Dendritic cell treated with granulocyte-macrophage colony-stimulating factor and Interleukin-4, amounts not matched to agents 40 ng/mL and 50 ng/mL, for 4 days (primary cell): ENCODE measurements at regions not wholly inside any gene's neighbourhood (a gene's known extent, or its start where the extent isn't known, plus 50 kb on each side); places are given as distances from the start of the nearest gene placed in this dataset.
"Not testable (repeated sequence)": the region's sequence is repeated elsewhere in the genome, so short reads cannot be mapped to it uniquely, and the experiment has no call there.

ENCODE experiments used
- H3K27ac Mint-ChIP-seq: one replicate; pipeline ENCODE4 v1.8.0; 2022; ENCODE audit warnings: mild to moderate bottlenecking, mixed read lengths
- H3K27me3 Mint-ChIP-seq: one replicate; pipeline ENCODE4 v1.8.0; 2022; ENCODE audit warnings: mild to moderate bottlenecking, mixed read lengths
- H3K36me3 Mint-ChIP-seq: one replicate; pipeline ENCODE4 v1.8.0; 2022; ENCODE audit warnings: low read depth, mixed read lengths
- H3K4me1 Mint-ChIP-seq: one replicate; pipeline ENCODE4 v1.8.0; 2022; ENCODE audit warnings: low read depth, mixed read lengths
- H3K4me3 Mint-ChIP-seq: one replicate; pipeline ENCODE4 v1.8.0; 2022; ENCODE audit warnings: mild to moderate bottlenecking, moderate library complexity, mixed read lengths
- H3K9me3 Mint-ChIP-seq: one replicate; pipeline ENCODE4 v1.8.0; 2022; ENCODE audit warnings: mixed read lengths
- intact Hi-C: fragments of 100-400 bp; cut with micrococcal nuclease; formaldehyde crosslinking; loops from one replicate; pipeline ENCODE4 v1.15.0; 2022

GRCh38 chr12:127781336-127781735 lies 485.6 kb upstream of the TMEM132C start:
- no peak overlapping the region for H3K27ac Mint-ChIP-seq
- no peaks in the 10 kb centered on the region for H3K9me3 Mint-ChIP-seq
- H3K4me1 Mint-ChIP-seq = no peaks in the 10 kb centered on the region
- H3K27me3 Mint-ChIP-seq = no peaks in the 10 kb centered on the region
- no peaks in the 10 kb centered on the region for H3K36me3 Mint-ChIP-seq
- intact Hi-C loops = no loop called here
- H3K4me3 Mint-ChIP-seq = no peak overlapping the region

GRCh38 chr12:127785540-127785939 lies 481.4 kb upstream of the TMEM132C start:
- intact Hi-C loops = no loop called here
- no peaks in the 10 kb centered on the region for H3K9me3 Mint-ChIP-seq
- H3K4me1 Mint-ChIP-seq = no peaks in the 10 kb centered on the region
- no peak overlapping the region for H3K4me3 Mint-ChIP-seq
- no peaks in the 10 kb centered on the region for H3K27me3 Mint-ChIP-seq
- no peaks in the 10 kb centered on the region for H3K36me3 Mint-ChIP-seq
- H3K27ac Mint-ChIP-seq = no peak overlapping the region

GRCh38 chr12:127785986-127786590 lies 480.9 kb upstream of the TMEM132C start:
- Mint-ChIP-seq H3K4me3 (no peak overlapping the region), H3K36me3 (no peaks in the 10 kb centered on the region), H3K27ac (no peak overlapping the region), H3K4me1 (no peaks in the 10 kb centered on the region), H3K9me3 (no peaks in the 10 kb centered on the region), H3K27me3 (no peaks in the 10 kb centered on the region)
- intact Hi-C loops = no loop called here

GRCh38 chr12:127787544-127787943 lies 479.4 kb upstream of the TMEM132C start:
- Mint-ChIP-seq H3K36me3 (no peaks in the 10 kb centered on the region), H3K27ac (no peak overlapping the region), H3K9me3 (no peaks in the 10 kb centered on the region), H3K4me1 (no peaks in the 10 kb centered on the region), H3K4me3 (no peak overlapping the region), H3K27me3 (no peaks in the 10 kb centered on the region)
- intact Hi-C loops = no loop called here

GRCh38 chr12:127790376-127790775 lies 476.6 kb upstream of the TMEM132C start:
- no peaks in the 10 kb centered on the region for H3K9me3 Mint-ChIP-seq
- no peaks in the 10 kb centered on the region for H3K36me3 Mint-ChIP-seq
- no peak overlapping the region for H3K27ac Mint-ChIP-seq
- H3K27me3 Mint-ChIP-seq = no peaks in the 10 kb centered on the region
- no peak overlapping the region for H3K4me3 Mint-ChIP-seq
- no peaks in the 10 kb centered on the region for H3K4me1 Mint-ChIP-seq
- intact Hi-C loops = no loop called here

GRCh38 chr12:127791217-127791616 lies 475.8 kb upstream of the TMEM132C start:
- Mint-ChIP-seq H3K4me3 (no peak overlapping the region), H3K4me1 (no peaks in the 10 kb centered on the region), H3K36me3 (no peaks in the 10 kb centered on the region), H3K9me3 (no peaks in the 10 kb centered on the region), H3K27ac (no peak overlapping the region), H3K27me3 (no peaks in the 10 kb centered on the region)
- intact Hi-C loops = no loop called here

- intact Hi-C loops = no loop called here
- Mint-ChIP-seq H3K4me3 (no peak overlapping the region), H3K27ac (no peak overlapping the region), H3K9me3 (peaks cover 6% of the 10 kb centered on the region), H3K4me1 (no peaks in the 10 kb centered on the region), H3K36me3 (no peaks in the 10 kb centered on the region), H3K27me3 (no peaks in the 10 kb centered on the region)
Measured at GRCh38 chr12:127797918-127798317, 469.1 kb upstream of the TMEM132C start.

GRCh38 chr12:127802271-127802670 lies 464.7 kb upstream of the TMEM132C start:
- Mint-ChIP-seq H3K4me3 (no peak overlapping the region), H3K4me1 (no peaks in the 10 kb centered on the region), H3K27ac (no peak overlapping the region), H3K9me3 (peaks cover 6% of the 10 kb centered on the region), H3K36me3 (no peaks in the 10 kb centered on the region), H3K27me3 (no peaks in the 10 kb centered on the region)
- intact Hi-C loops = no loop called here

- Mint-ChIP-seq H3K36me3 (no peaks in the 10 kb centered on the region), H3K9me3 (no peaks in the 10 kb centered on the region), H3K27me3 (no peaks in the 10 kb centered on the region), H3K4me1 (no peaks in the 10 kb centered on the region), H3K4me3 (no peak overlapping the region), H3K27ac (no peak overlapping the region)
- intact Hi-C loops = no loop called here
Measured at GRCh38 chr12:127803545-127803944, 463.4 kb upstream of the TMEM132C start.

GRCh38 chr12:127809275-127809674 lies 457.7 kb upstream of the TMEM132C start:
- intact Hi-C loops = no loop called here
- Mint-ChIP-seq H3K9me3 (no peaks in the 10 kb centered on the region), H3K4me3 (no peak overlapping the region), H3K27ac (no peak overlapping the region), H3K4me1 (peaks cover 4% of the 10 kb centered on the region), H3K27me3 (no peaks in the 10 kb centered on the region), H3K36me3 (no peaks in the 10 kb centered on the region)

- Mint-ChIP-seq H3K4me3 (no peak overlapping the region), H3K27ac (no peak overlapping the region), H3K36me3 (no peaks in the 10 kb centered on the region), H3K27me3 (no peaks in the 10 kb centered on the region), H3K4me1 (peaks cover 10% of the 10 kb centered on the region), H3K9me3 (no peaks in the 10 kb centered on the region)
- intact Hi-C loops = no loop called here
Measured at GRCh38 chr12:127810041-127810440, 456.9 kb upstream of the TMEM132C start.

GRCh38 chr12:127810459-127810858 lies 456.5 kb upstream of the TMEM132C start:
- peaks cover 10% of the 10 kb centered on the region for H3K4me1 Mint-ChIP-seq
- H3K36me3 Mint-ChIP-seq, H3K4me3 Mint-ChIP-seq, H3K27me3 Mint-ChIP-seq, intact Hi-C loops, H3K27ac Mint-ChIP-seq, H3K9me3 Mint-ChIP-seq: not testable (repeated sequence)

GRCh38 chr12:127811988-127812387 lies 455.0 kb upstream of the TMEM132C start:
- H3K27ac Mint-ChIP-seq = no peak overlapping the region
- peaks cover 10% of the 10 kb centered on the region for H3K4me1 Mint-ChIP-seq
- no peak overlapping the region for H3K4me3 Mint-ChIP-seq
- H3K9me3 Mint-ChIP-seq = no peaks in the 10 kb centered on the region
- intact Hi-C loops = no loop called here
- H3K27me3 Mint-ChIP-seq = no peaks in the 10 kb centered on the region
- no peaks in the 10 kb centered on the region for H3K36me3 Mint-ChIP-seq

GRCh38 chr12:127813147-127813546 lies 453.8 kb upstream of the TMEM132C start:
- Mint-ChIP-seq H3K9me3 (no peaks in the 10 kb centered on the region), H3K4me1 (peaks cover 10% of the 10 kb centered on the region), H3K27me3 (no peaks in the 10 kb centered on the region), H3K4me3 (no peak overlapping the region), H3K27ac (no peak overlapping the region), H3K36me3 (no peaks in the 10 kb centered on the region)
- intact Hi-C loops = no loop called here

GRCh38 chr12:127819056-127819455 lies 447.9 kb upstream of the TMEM132C start:
- peaks cover 25% of the 10 kb centered on the region for H3K4me1 Mint-ChIP-seq
- H3K27me3 Mint-ChIP-seq = no peaks in the 10 kb centered on the region
- H3K27ac Mint-ChIP-seq = no peak overlapping the region
- no peak overlapping the region for H3K4me3 Mint-ChIP-seq
- no peaks in the 10 kb centered on the region for H3K36me3 Mint-ChIP-seq
- intact Hi-C loops = no loop called here
- H3K9me3 Mint-ChIP-seq = peaks cover 5% of the 10 kb centered on the region
